Thyroid gland (tissue), 4 donors: ENCODE measurements at regions not wholly inside any gene's neighbourhood (a gene's known extent, or its start where the extent isn't known, plus 50 kb on each side); places are given as distances from the start of the nearest gene placed in this dataset.

ENCODE experiments used
- DNase-seq, 2 donors: peaks; one replicate each; pipeline ENCODE4 v3.0.0-alpha.2; 2019
- H3K27ac ChIP-seq, 3 donors: fragments of 200-600 bp; sonication (generic); 1 replicate in 2 of 3; 2 replicates in 1 of 3; pipeline ENCODE4 v1.5.1; 2016 to 2019; ENCODE audit warnings: mild to moderate bottlenecking in 1 of 3, moderate library complexity in 1 of 3
- H3K27me3 ChIP-seq: fragments of 200-600 bp; sonication (generic); one replicate; pipeline ENCODE4 v1.5.1; 2019
- H3K36me3 ChIP-seq, 2 donors: fragments of 200-600 bp; sonication (generic); one replicate each; pipeline ENCODE4 v1.5.1; 2016 to 2019
- H3K4me1 ChIP-seq, 2 donors: fragments of 200-600 bp; sonication (generic); one replicate each; pipeline ENCODE4 v1.5.1; 2017 to 2019
- H3K4me3 ChIP-seq, 3 donors: fragments of 200-600 bp; sonication (generic); replicated peaks in 1 of 3; 1 replicate in 2 of 3; 2 replicates in 1 of 3; pipeline ENCODE4 v1.5.1; 2016; ENCODE audit warnings: mild to moderate bottlenecking in 1 of 3
- H3K9me3 ChIP-seq: fragments of 200-600 bp; sonication (generic); one replicate; pipeline ENCODE4 v1.5.1; 2017
- POLR2A ChIP-seq, 2 donors: fragments of 450-650 bp; IDR thresholded peaks; one replicate each; pipeline ENCODE4 v1.6.1; 2017; ENCODE audit warnings: antibody characterized with exemption in 2 of 2, mild to moderate bottlenecking in 2 of 2, moderate library complexity in 1 of 2
- WGBS, 2 donors: methylation state at CpG; one replicate each; pipeline ENCODE4 v1.1.5; 2017; 5-methylcytosine and 5-hydroxymethylcytosine counted together
- intact Hi-C: fragments of 100-400 bp; cut with DNase I; formaldehyde crosslinking; loops from one replicate; pipeline ENCODE4 v1.15.1; 2023
- TF ChIP-seq, protein P1 (sequence below), 6 experiments: fragments of 200-600 bp in 3 of 6; fragments of 450-650 bp in 3 of 6; sonication (generic) in 3 of 6; IDR thresholded peaks; one replicate each; pipeline ENCODE4 v1.5.1; 2016 to 2019; ENCODE audit warnings: antibody characterized with exemption in 6 of 6, mild to moderate bottlenecking in 2 of 6, inconsistent platforms in 1 of 6, moderate library complexity in 1 of 6

DNA sequence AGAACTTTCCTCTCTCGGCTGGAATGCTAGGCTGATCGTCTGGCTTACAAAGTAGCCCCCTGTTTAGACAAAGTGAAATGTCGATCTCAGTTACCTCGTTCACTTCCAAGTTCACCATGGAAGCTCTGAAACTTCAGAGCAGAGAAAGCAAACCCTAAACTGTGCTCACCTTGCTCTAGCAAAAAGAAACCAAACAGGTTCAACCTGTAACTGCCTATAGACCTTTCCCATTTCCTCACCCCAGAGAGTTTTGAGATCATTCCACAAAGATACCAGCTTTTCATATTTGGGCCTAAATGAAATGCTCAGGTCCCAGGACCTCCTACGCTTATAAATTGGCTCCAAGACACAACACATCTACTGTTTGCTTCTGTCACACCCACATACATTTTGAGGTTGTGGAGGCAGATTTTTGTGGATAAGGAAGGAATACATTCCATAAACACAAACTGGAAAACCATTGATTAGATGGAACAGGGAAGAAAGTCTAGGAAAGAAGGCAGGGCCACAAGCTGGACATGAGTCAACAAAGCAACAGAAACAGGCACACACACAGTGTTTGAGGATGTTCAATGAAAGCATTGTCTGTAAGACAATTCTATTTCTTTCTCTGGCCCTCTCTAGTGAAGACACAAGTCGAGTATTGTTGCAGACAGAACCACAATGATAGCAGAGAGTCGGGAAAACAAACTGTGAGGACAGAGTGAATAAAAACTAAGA is 52.8 kb upstream of the TGIF1 start:
- Histone ChIP-seq H3K27me3 (no peaks in the 10 kb centered on the region), H3K27ac (no peak overlapping the region), H3K36me3 (no peaks in the 10 kb centered on the region), H3K4me3 (no peak overlapping the region), H3K9me3 (no peaks in the 10 kb centered on the region), H3K4me1 (no peaks in the 10 kb centered on the region)
- no peak for DNase-seq
- WGBS, 2 donors, result 49 to 53% methylated on average over 7 of the region's 7 CpGs
- intact Hi-C loops, result no loop called here
- TF ChIP-seq, protein P1, sequence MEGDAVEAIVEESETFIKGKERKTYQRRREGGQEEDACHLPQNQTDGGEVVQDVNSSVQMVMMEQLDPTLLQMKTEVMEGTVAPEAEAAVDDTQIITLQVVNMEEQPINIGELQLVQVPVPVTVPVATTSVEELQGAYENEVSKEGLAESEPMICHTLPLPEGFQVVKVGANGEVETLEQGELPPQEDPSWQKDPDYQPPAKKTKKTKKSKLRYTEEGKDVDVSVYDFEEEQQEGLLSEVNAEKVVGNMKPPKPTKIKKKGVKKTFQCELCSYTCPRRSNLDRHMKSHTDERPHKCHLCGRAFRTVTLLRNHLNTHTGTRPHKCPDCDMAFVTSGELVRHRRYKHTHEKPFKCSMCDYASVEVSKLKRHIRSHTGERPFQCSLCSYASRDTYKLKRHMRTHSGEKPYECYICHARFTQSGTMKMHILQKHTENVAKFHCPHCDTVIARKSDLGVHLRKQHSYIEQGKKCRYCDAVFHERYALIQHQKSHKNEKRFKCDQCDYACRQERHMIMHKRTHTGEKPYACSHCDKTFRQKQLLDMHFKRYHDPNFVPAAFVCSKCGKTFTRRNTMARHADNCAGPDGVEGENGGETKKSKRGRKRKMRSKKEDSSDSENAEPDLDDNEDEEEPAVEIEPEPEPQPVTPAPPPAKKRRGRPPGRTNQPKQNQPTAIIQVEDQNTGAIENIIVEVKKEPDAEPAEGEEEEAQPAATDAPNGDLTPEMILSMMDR (IDR thresholded peaks at IDR 0.05), result no peak
- TF ChIP-seq POLR2A (IDR thresholded peaks at IDR 0.05), result no peak

DNA sequence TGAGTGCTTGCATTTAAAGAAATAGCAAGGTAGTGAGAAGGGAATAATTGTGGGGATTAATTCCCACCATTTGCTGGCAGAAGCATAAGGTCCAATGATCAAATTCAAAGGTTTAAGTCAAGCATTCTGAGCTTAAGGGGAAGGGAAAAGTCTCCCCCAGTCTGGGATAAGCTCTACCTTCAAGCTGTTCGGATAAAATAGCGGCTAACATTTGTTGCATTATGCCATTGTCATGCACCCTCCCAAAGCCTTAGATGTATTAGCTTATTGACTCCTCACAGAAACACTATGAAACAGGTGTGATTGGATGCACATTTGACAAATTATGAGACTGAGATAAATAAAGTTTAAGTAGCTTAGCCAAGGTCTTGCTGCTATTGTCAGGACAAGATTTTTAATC is 52.2 kb upstream of the TGIF1 start:
- Histone ChIP-seq H3K9me3 (no peaks in the 10 kb centered on the region), H3K27me3 (no peaks in the 10 kb centered on the region), H3K4me1 (no peaks in the 10 kb centered on the region), H3K4me3 (no peak overlapping the region), H3K36me3 (no peaks in the 10 kb centered on the region), H3K27ac (no peak overlapping the region)
- intact Hi-C loops, result no loop called here
- TF ChIP-seq, protein P1 (IDR thresholded peaks at IDR 0.05), result no peak
- TF ChIP-seq POLR2A (IDR thresholded peaks at IDR 0.05), result no peak
- DNase-seq, result no peak
- WGBS, 2 donors, result 71 to 88% methylated on average over 2 of the region's 2 CpGs
